Hepatocyte (in vitro differentiated cells): ENCODE measurements at regions not wholly inside any gene's neighbourhood (a gene's known extent, or its start where the extent isn't known, plus 50 kb on each side); places are given as distances from the start of the nearest gene placed in this dataset.
"Not testable (repeated sequence)": the region's sequence is repeated elsewhere in the genome, so short reads cannot be mapped to it uniquely, and the experiment has no call there.

Experiments
- DNase-seq: peaks from one replicate; pipeline ENCODE4 v3.0.0-alpha.2; 2016; ENCODE audit warnings: low spot score
- H2AFZ ChIP-seq: fragments of 200-600 bp; sonication (generic); 2 replicates; pipeline ENCODE4 v1.6.0; 2016; ENCODE audit warnings: antibody characterized with exemption, mild to moderate bottlenecking
- H3K27ac ChIP-seq: fragments of 200-600 bp; sonication (generic); 2 replicates; pipeline ENCODE4 v1.5.1; 2016; ENCODE audit warnings: mild to moderate bottlenecking
- H3K27me3 ChIP-seq: fragments of 200-600 bp; sonication (generic); 2 replicates; pipeline ENCODE4 v1.6.1; 2016
- H3K36me3 ChIP-seq: fragments of 200-600 bp; sonication (generic); replicated peaks from 2 replicates; pipeline ENCODE4 v1.5.1; 2016; ENCODE audit warnings: low read depth; ENCODE audit not compliant: insufficient read depth
- H3K4me1 ChIP-seq: fragments of 200-600 bp; sonication (generic); 2 replicates; pipeline ENCODE4 v1.5.1; 2016; ENCODE audit warnings: mild to moderate bottlenecking, moderate library complexity; ENCODE audit not compliant: insufficient read depth
- H3K4me2 ChIP-seq: fragments of 200-600 bp; sonication (generic); 2 replicates; pipeline ENCODE4 v1.6.0; 2016
- H3K4me3 ChIP-seq: fragments of 200-600 bp; sonication (generic); 2 replicates; pipeline ENCODE4 v1.5.1; 2016; ENCODE audit warnings: mild to moderate bottlenecking
- H3K79me2 ChIP-seq: fragments of 200-600 bp; sonication (generic); 2 replicates; pipeline ENCODE4 v1.6.0; 2017; ENCODE audit warnings: mild to moderate bottlenecking
- H3K9me2 ChIP-seq: fragments of 200-600 bp; sonication (generic); replicated peaks from 2 replicates; pipeline ENCODE4 v1.6.0; 2017; ENCODE audit warnings: mild to moderate bottlenecking; ENCODE audit not compliant: insufficient read depth
- H3K9me3 ChIP-seq: fragments of 200-600 bp; sonication (generic); 2 replicates; pipeline ENCODE4 v1.5.1; 2016; ENCODE audit warnings: low read depth, mild to moderate bottlenecking
- H4K20me1 ChIP-seq: fragments of 200-600 bp; sonication (generic); 2 replicates; pipeline ENCODE4 v1.6.0; 2016; ENCODE audit warnings: mild to moderate bottlenecking; ENCODE audit not compliant: insufficient read depth, poor library complexity, severe bottlenecking
- WGBS: methylation state at CpG from one replicate; pipeline ENCODE4 v1.1.6; 2016; ENCODE audit warnings: low lambda C conversion rate; ENCODE audit errors: missing lambda C conversion rate; 5-methylcytosine and 5-hydroxymethylcytosine counted together

DNA sequence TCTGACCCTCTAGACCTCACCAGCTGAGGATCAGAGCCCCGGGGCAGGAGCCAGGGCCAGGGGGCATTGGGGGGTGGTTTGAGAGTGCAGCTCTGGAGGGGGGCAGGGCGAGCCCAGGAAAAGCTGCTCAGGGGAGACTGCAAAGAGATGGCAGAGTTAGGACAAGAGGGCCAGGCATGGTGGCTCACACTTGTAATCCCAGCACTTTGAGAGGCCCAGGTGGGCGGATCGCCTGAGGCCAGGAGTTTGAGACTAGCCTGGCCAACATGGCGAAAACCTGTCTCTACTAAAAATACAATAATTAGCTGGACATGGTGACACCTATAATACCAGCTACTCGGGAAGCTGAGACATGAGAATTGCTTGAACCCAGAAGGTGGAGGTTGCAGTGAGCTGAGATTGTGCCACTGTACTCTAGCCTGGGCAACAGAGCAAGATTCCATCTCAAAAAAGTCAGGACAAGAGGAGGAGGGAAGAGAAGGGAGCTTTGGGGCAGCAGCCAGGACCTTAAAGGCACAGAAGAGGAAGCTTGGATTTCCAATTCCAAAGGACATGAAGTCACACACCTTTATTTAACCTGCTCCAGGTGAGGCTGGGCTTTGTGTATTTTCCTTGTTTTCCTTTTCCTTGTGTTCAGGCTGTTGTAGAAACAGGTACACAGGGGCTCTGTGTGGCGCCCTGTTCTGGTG lies 180.5 kb upstream of the OSBPL11 start:
- H3K4me1 ChIP-seq, H3K79me2 ChIP-seq, H3K9me3 ChIP-seq, H4K20me1 ChIP-seq, H3K27me3 ChIP-seq, H3K4me2 ChIP-seq, H3K4me3 ChIP-seq, H3K36me3 ChIP-seq, H2AFZ ChIP-seq, H3K9me2 ChIP-seq, DNase-seq: not testable (repeated sequence)
- peak overlapping the region; percentile 72 for H3K27ac ChIP-seq
- 77% methylated on average over 6 of the region's 7 CpGs for WGBS

- not testable (repeated sequence) for H3K27me3 ChIP-seq, H3K4me2 ChIP-seq, H3K9me2 ChIP-seq, H3K36me3 ChIP-seq, H3K4me3 ChIP-seq, H4K20me1 ChIP-seq, H3K4me1 ChIP-seq, H3K79me2 ChIP-seq, H3K27ac ChIP-seq, H2AFZ ChIP-seq, DNase-seq, H3K9me3 ChIP-seq
- 50% methylated on average over 1 of the region's 1 CpG for WGBS
These were observed 184.0 kb upstream of the OSBPL11 start for GRCh38 chr3:125779276-125779675.

DNA sequence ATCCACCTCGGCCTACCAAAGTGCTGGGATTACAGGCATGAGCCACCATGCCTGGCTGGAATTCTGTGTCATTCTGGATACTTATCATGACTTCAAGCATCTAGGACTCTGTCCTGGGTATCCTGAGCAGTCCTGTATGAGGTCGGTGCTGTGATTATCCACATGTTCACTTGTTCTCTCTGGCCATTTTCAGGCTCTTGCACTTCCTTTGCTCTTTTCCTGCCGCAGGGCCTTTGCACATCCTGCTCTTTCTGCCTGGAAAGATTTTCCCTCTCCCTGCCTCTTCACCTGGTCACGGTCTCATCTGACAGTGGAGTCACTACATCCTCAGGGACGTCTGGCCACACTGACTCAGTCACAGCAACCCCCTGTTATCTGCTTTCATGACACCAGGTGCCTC lies 184.6 kb upstream of the OSBPL11 start:
- H3K4me3 ChIP-seq, H3K79me2 ChIP-seq, H2AFZ ChIP-seq, H3K27ac ChIP-seq, H3K36me3 ChIP-seq, H3K4me1 ChIP-seq, DNase-seq, H3K4me2 ChIP-seq, H4K20me1 ChIP-seq, H3K9me3 ChIP-seq, H3K27me3 ChIP-seq, H3K9me2 ChIP-seq: not testable (repeated sequence)
- 98% methylated on average over 4 of the region's 5 CpGs for WGBS

GRCh38 chr3:125781678-125782077 lies 186.4 kb upstream of the OSBPL11 start:
- not testable (repeated sequence) for H3K9me2 ChIP-seq, H3K36me3 ChIP-seq, H3K4me1 ChIP-seq, H2AFZ ChIP-seq, H3K79me2 ChIP-seq, DNase-seq, H3K9me3 ChIP-seq, H4K20me1 ChIP-seq, H3K27me3 ChIP-seq, H3K27ac ChIP-seq, H3K4me3 ChIP-seq, H3K4me2 ChIP-seq
- no CpG with 5 or more reads among the region's 2 CpGs for WGBS

DNA sequence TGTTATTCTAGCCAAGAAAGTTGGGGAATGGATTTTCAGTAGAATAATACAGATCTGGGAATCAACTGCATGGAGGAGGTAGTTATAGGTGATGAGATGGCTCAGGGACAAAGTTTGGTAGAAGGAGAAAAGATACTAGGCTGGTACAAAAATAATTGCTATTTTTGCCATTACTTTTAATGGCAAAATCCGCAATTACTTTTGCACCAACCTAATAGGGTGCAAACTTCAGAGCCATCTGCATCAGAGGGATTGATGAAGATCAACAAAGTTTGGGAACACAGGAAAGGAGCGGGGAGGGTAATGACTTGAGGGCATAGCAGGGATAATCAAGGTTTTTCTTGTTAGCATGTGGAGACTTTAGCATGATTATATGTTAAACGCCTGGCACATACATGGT lies 178.7 kb upstream of the ROPN1B start:
- not testable (repeated sequence) for H3K27ac ChIP-seq, H3K79me2 ChIP-seq, H4K20me1 ChIP-seq, DNase-seq, H3K9me2 ChIP-seq, H3K27me3 ChIP-seq, H3K4me2 ChIP-seq, H2AFZ ChIP-seq, H3K9me3 ChIP-seq, H3K4me3 ChIP-seq, H3K36me3 ChIP-seq, H3K4me1 ChIP-seq
- 92% methylated on average over 3 of the region's 3 CpGs for whole genome bisulfite sequencing

DNA sequence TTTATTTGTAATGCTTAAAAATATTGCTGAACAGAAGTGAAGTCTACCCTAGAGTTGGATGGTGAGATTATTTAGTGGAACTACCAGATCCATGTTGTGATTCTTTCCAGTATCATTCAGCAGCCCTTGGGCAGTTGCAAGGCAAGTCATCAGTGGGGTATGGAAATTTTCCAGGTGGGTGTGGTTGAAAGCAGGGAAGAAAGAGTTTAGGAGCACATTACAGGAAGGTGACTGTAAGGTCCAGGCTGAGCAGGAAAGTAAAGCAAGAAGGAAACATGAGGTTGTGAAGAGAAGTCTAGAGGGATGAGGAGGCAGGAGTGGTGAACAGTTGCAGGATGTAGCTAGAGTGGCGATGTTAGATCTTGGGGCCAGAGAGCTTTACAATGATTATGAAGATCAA lies 178.0 kb upstream of the ROPN1B start:
- not testable (repeated sequence) for H3K79me2 ChIP-seq, H3K27ac ChIP-seq, H3K4me1 ChIP-seq, H3K4me3 ChIP-seq, H2AFZ ChIP-seq, DNase-seq, H3K27me3 ChIP-seq, H3K4me2 ChIP-seq, H4K20me1 ChIP-seq, H3K36me3 ChIP-seq, H3K9me2 ChIP-seq, H3K9me3 ChIP-seq
- 100% methylated on average over 1 of the region's 1 CpG for WGBS

GRCh38 chr3:125810010-125810409 lies 159.0 kb upstream of the ROPN1B start:
- WGBS = 73% methylated on average over 4 of the region's 4 CpGs
- H2AFZ ChIP-seq, H3K4me2 ChIP-seq, DNase-seq, H3K36me3 ChIP-seq, H3K27me3 ChIP-seq, H3K4me3 ChIP-seq, H3K79me2 ChIP-seq, H3K27ac ChIP-seq, H3K9me2 ChIP-seq, H3K4me1 ChIP-seq, H4K20me1 ChIP-seq: not testable (repeated sequence)
- H3K9me3 ChIP-seq = peaks cover 17% of the 10 kb centered on the region

DNA sequence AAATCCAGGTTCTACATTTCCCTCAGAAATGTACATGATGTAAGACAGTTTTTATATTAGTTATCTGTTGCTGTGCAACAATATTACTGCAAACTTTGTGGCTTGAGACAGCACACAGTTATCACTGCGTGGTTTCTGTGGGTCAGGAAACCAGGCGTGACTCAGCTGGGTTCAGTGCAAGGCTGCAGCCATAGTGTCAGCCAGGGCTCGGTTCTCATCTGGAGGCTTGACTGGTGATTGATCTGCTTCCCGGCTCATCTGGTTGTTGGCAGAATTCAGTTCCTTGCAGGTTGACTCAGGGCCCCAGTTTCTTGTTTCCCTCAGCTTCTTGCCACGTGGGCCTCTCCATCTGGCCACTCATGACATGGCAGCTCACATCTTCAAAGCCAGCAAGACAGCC lies 146.8 kb upstream of the ROPN1B start:
- H3K27ac ChIP-seq, H3K4me3 ChIP-seq, DNase-seq, H3K79me2 ChIP-seq, H3K27me3 ChIP-seq, H3K36me3 ChIP-seq, H3K4me1 ChIP-seq, H3K4me2 ChIP-seq, H3K9me3 ChIP-seq, H2AFZ ChIP-seq, H4K20me1 ChIP-seq, H3K9me2 ChIP-seq: not testable (repeated sequence)
- WGBS = 70% methylated on average over 5 of the region's 5 CpGs

GRCh38 chr3:125831005-125831750 lies 137.8 kb upstream of the ROPN1B start:
- Histone ChIP-seq H3K27ac (peak overlapping the region; percentile 54), H3K4me1 (peaks cover 12% of the 10 kb centered on the region)
- not testable (repeated sequence) for H3K4me3 ChIP-seq, H4K20me1 ChIP-seq, H3K27me3 ChIP-seq, DNase-seq, H2AFZ ChIP-seq, H3K36me3 ChIP-seq, H3K79me2 ChIP-seq, H3K4me2 ChIP-seq, H3K9me3 ChIP-seq, H3K9me2 ChIP-seq
- WGBS = 79% methylated on average over 2 of the region's 2 CpGs
